Central memory CD4-positive, alpha-beta T cell (primary cell): ENCODE measurements at regions not wholly inside any gene's neighbourhood (a gene's known extent, or its start where the extent isn't known, plus 50 kb on each side); places are given as distances from the start of the nearest gene placed in this dataset.
"Not testable (repeated sequence)": the region's sequence is repeated elsewhere in the genome, so short reads cannot be mapped to it uniquely, and the experiment has no call there.

Experiments used
- DNase-seq: peaks from one replicate; pipeline ENCODE4 v3.0.0; 2022

DNA sequence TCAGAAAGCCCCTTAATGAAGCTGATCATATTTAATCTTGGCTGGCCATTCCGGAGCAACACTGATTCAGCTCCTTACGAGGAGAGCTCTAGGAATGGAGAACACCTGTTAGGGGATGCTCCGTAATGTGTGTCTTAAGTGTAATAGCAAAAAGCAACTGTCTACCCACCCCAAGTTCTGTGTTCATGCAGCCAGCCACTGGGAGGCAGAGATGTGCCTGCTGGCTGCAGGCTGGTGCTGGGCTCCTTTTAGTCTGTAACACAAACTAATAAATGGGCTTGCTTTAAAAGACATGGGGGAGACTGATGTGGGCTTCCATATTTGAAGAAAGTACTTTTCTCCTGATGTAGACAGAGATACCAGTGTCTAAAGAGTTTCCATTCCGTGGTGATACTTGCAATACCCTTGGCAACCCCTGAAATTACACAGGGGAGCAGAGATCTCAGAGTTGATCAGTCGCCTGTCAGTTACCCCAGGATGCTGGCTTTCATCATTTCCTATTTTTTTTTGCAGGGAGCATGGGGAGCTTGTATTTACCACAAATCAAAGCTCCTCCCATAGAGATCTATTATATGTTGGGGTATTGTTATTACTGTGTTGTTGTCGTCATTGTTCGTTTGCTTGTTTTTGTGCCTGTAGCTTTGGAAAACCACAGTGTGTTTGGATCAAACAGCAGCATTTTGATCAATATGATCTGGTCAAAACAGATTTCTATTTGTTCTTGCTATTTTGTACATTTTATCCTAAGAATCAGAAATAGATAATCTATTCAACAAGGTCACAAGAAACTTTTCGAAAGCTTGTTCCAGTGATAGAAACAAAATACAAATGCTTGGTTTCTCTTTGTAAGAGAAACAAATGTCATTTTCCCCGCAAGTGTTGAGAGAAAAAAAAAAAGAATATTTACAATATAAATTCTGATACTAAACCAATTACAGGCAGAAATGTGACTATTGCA, 65.8 kb downstream of the MTX3 start:
- no peak for DNase-seq

DNA sequence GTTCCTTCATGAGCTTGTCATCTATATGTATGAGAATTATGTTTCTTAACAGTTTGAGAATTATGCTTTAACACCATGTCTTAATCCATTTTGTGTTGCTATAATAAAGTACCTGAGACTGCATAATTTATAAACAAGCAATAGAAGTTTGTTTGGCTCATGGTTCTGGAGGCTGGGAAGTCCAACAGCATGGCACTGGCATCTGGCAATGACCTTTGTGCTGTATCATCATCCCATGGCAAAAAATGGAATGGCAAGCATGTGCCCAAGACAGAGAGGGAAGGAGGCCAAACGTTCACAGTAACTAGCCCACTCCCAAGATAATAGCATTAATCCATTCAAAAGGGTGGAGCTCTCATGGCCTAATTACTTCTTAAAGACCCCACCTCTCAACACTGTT, 67.6 kb downstream of the MTX3 start:
- DNase-seq = no peak

DNA sequence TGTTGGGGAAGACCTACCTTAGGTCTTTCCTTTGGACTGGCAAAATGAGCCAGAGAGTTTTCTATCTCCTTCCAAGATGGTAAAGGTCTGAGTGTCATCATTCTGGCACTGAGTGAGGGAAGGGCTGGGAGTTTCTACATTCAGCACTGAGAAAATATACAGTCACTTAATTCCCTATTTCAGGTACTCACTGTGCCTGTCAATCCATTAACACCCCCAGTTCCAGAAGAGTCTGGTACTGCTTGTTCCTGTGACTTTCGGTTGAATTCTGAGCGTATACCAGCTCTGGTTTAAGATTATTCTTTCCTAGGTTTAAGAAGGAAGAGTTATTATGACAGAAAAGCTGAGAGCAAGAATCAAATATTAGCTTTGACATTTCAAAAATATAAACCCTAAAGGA, 68.4 kb downstream of the MTX3 start:
- no peak for DNase-seq

DNA sequence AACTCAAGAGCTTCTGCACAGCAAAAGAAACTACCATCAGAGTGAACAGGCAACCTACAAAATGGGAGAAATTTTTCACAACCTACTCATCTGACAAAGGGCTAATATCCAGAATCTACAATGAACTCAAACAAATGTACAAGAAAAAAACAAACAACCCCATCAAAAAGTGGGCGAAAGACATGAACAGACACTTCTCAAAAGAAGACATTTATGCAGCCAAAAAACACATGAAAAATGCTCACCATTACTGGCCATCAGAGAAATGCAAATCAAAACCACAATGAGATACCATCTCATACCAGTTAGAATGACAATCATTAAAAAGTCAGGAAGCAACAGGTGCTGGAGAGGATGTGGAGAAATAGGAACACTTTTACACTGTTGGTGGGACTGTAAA, 83.6 kb downstream of the MTX3 start:
- not testable (repeated sequence) for DNase-seq

DNA sequence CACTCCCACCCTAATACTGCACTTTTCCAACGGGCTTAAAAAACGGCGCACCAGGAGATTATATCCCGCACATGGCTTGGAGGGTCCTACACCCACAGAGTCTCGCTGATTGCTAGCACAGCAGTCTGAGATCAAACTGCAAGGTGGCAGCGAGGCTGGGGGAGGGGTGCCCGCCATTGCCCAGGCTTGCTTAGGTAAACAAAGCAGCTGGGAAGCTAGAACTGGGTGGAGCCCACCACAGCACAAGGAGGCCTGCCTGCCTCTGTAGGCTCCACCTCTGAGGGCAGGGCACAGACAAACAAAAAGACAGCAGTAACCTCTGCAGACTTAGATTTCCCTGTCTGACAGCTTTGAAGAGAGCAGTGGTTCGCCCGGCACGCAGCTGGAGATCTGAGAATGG, 88.5 kb downstream of the MTX3 start:
- DNase-seq = not testable (repeated sequence)

DNA sequence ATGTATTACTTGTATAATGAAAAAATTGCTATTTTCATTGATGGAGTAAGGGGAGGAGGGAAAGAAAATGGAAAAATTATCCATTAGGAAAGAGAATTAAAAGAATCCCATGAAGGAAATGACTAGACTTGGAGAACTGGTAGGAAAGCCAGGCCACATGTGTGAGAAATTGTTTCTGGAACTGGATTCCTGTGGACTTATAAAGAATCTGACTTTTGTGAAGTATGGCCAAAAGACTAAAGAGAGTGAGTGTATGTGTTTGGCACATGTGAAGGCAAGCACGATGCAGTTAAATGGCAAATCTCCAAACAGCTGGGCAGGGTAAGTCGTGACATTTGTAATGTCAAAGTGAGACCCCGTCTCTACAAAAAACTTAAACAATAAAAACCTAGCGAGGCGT, 89.4 kb downstream of the MTX3 start:
- DNase-seq = no peak

DNA sequence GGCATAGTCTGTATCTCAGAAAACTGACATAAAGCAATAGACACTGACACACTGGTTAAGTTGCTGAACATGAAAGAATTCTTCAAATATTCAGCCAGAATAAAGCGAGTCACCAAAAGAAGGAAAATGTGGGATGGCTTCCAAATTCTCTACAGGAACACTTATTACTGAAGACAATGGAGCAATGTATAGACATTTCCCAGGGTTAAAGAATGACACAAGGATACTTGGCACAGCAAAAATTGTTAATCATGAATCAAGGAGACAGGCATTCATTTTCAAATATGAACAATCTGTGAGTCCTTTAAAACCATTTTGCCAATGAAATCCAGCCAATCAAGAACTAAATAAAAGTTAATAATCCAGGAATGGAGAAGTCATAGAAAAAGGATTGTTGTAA, 92.5 kb downstream of the MTX3 start:
- no peak for DNase-seq

DNA sequence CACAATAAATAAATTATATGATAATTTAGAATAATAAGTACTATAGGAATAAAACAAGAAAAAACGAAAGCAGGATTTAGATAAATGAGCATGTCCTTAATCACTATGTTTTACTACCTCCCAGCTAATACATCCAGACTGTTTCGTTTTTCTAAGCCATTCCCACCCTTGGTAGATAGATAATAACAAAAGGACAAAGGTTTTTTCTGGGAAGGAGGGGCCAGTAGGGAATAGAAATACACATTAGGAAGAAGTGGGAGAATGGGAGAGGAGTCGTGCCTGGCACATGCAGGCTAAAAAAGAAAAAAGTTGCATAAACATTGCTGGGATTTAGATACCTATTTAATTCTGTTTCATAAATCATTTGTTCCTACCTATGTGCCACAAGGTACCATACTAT, 97.1 kb downstream of the MTX3 start:
- no peak for DNase-seq

DNA sequence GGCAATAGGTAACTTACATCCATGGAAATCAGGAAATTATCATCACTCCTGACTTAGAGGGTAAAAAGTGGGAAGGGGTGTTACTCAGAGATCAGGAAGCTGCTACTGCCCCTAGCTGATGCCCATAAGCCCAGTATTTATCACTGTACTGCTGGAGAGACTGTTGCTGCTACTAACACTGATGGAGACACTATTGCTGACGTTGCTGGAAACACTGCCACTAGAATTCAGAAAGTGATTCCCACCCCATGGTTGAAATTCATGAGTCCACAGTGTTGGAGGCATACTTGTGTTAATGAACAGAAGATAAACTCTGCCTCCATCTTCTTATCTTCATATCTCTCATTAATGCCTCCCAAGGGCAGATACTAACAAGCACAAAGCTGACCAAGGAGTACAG, 97.6 kb downstream of the MTX3 start:
- no peak for DNase-seq

DNA sequence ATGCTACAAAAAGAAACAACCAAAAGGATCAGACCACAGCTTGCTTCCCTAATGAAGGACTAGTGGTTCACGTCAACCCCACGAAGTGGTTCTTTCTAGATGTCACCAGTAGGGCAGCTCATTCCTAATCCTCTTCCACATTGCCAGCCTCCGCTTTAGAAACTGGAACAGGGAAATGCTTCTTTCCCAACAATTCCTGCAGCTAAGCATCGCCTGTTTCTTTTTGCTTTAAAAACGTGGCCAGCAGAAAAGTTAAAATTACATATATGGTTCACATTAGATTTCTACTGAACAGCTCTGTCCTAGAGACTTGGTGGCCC, 100.2 kb downstream of the MTX3 start:
- DNase-seq = no peak

DNA sequence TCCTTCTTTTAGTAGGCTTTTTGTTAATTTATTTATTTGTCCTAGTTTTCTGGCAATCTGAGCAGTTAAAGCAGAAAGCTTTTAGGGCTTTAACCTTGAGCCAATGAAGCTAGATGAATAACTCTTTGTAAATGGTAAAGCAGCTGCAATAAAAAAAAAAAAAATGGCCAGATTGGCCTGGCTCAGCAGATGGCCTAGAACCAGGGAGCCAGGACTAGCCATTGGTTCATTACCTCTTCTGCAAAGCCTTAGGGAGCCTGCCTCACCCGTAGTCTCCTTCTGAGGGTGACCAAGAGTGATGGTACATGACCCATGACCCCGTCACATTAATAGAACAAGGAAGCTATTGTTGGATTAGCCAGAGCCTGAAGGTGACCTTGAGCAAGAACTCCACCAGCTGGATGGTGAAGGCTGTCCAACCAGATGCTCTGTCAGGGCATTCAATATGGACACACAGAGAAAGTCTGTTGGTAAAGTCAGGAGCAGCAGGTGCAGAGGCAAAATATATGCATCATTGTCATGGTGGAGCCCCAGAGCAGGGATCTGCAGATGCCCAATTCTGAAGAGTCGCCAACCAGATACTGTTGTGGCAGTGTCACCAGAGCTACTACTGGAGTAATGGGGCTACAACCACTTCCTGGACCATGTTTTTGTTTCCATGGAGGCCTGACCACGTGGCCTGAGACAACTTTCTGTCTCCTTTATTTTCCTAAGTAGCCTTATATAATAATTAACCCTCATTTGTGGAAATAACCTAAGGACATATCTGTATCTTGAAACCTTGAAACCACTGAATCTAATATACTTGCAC, 100.7 kb downstream of the MTX3 start:
- DNase-seq = no peak

DNA sequence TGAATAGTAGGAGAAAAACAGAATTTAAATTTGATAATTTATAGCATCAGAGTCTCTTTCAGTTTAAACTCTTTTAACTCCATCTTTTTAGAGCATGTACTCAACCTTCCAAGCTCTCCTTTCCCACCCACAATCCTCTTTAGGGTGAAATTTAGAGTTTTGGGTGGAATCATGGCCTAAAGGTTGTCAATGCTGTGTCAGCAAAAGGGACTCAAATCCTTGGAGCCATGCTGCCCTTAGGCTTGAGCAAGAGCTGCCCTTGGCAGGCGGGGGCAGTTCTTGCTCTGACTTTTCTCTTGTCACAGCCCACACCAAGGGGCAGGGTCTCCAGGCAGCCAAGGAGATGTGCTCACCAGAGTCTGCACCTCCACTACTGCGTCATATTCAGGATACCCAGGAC, 102.4 kb downstream of the MTX3 start:
- DNase-seq = no peak

DNA sequence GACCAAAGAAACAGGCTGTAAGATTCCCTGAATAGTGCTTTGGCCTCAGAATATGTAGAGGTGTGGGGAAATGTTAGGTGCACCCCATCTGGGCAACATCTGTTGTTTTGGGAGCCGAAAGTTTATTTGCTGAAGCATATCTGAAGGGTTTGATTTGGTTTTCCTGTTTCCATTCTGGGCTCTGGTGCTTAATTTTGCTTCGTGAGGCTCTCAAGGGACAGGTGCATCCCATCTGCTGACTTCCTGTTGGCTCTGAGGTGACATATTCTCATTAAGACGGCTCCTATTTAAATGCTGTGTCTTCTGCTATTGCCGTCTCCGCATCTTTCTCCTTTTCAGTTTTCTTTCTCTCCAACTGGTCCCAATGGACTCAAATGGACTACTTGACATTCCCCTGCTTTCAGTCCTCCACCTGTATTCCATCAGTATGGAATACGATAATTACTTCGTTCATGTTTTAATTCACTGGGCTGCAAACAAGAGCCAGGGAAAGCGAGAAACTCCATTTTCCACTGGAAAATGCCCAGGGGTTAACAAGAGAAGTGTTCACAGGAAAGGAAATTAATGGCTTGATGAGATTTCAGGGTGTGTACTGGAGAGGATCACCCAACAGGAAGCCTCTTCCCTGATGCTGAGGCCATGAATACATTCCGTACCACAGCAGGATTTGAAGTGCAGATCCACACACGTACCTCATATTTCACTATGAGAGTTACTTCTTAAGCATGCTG, 104.0 kb downstream of the MTX3 start:
- no peak for DNase-seq

DNA sequence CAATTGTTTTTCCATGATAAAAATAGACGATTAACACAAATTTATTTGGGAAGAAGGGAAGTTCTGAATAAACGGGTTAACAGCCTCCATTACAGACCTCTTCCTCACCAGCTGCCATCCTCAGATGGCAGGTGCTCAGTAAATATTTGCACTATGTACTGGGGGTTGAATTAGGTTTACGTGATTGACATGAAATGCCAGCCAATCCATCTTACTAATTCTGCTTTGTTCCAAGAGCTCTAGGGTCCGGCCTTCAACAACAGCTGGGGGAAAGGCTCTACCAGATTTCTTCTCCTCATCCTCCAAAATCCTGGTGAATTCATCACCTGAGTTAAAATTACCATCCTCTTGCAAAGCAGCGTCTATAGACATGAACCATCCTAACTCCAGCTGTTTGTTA, 104.6 kb downstream of the MTX3 start:
- DNase-seq = no peak

DNA sequence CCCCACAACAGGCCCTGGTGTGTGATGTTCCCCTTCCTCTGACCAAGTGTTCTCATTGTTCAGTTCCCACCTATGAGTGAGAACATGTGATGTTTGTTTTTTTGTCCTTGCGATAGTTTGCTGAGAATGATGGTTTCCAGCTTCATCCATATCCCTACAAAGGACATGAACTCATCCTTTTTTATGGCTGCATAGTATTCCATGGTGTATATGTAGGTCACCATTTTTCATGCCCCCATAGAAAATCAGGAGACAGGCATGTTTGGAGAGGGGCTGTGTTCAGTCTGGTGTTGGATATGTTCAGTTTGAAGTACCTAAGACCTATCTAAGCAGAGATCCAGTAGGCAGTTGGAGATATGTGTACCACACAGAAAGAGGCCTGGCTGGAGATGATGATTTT, 111.2 kb downstream of the MTX3 start:
- DNase-seq = not testable (repeated sequence)

DNA sequence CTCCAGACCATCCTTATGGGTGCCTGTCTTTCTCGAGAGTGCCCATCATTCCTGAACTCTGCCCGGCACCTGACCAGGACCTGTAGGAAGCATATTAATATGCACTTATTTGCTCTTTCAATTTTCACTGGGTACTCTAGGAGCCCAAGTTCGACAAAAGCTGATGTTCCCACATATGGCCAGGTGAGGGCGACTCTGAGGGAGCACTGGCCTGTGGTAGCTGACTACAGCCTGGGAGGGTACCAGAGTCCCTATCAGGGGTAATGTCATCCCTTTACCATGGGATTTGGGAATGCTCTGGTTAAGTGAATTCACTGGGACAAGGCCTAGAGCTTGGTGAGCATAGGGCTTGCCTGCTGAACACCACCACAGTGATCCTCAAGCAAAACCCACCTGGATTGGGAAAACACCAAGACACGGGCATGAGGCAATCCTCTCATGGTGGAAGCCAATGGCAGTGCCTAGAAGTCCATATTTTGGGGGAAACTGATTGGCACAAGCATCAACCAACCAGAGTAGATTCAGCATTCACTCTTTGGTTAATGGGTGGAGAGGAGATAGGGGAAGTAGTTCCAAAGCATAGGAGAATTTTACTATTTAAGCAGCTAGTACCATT, 112.2 kb downstream of the MTX3 start:
- DNase-seq = no peak

DNA sequence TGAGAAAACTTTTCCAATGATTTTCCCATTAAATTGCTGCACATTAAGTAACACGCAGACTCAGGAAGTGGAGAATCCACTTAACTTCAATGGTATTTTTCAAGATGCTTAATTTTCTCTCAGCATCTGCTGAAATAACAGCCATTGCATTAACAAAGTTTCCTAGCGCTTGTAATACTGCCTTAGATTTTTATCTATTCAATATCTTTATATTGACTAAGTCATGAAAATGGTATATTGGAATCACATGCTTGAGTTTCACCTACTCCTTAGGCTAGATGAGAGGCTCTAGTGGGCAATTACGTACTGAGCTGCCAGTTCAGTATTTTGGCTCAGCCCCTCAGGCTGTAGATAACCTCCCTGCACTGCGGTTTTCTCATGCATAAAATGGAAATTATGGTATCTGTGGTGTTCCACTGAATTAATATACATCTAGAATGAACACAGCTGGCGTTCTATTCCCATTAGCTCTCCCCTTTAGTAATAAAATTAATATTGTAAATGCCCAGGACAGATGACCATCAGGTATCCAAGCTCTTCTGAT, 112.9 kb downstream of the MTX3 start:
- DNase-seq = no peak

DNA sequence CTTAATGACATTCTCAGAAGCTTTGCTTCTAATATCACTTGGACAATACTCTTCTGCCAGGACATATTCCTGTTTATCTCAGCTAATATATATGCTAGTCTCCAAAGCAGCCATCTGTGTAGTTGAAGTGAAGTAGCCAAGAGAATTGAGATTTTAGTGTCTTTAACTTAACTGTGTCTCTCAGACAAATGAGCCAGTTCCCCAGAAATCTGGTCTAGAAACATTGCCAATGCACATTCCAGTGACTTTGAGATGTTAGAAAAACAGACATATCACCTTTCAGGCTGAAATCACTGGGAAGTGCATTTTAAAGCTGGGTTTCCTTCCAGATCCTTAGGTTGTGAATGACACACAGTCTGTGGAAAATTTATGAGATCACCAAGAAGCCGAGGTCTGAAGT, 114.6 kb downstream of the MTX3 start:
- no peak for DNase-seq

DNA sequence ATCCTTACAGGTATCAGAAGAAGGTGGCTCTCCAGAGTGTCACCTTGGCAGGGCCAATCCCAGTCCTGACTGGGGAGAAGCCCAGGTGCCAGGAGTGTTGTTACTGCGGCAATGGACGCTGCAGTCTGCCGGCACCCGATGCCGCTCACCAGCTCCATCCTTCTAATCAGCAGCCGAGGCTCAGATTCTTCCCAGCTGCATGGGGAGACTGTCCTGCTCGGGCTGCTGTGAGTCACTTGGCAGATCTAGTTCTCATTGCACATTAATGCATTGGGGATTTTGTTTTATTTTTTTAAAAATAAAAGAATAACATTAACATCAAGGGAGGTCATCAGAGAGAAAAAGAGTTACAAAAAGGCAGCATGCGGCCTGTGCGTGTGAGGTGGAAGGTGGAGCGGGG, 115.8 kb downstream of the MTX3 start:
- DNase-seq = no peak

DNA sequence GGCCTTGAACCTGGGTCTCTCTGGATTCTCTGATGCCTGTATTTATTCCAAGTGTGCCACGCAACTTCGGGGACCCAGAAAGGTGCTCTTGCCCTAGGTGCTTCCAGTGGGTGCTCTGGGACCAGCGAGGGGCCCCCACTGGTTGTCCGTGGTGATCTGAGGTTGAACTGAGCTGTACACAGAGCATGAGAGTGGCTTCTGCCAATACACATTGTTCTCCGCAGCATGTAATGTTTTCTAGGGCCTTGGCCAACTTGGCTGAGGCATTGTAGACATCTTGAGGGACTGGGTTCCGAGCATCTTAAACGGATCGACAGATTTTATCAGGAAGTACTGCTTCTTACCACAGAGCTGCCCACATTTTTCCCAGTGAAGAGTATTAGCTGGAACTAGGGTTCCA, 117.9 kb downstream of the MTX3 start:
- no peak for DNase-seq

DNA sequence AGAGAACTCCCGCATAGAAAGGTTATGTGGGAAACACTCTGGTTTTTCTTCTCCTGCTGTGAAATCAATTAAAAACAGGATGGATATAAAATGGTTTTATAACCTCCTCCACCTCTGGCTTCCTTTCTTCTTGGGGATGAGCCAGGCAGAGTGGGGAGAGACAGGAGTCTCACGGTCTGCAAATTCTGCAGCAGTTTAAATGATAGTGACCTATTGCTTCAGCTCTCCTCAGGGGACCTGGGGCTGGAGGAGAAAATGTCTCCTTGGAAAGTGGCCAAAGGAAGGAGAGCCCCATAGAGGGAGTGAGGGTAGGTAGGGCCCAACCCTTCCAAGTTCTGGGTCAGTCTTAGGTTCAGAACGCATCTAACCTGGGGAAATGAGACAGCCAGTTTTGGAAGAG, 118.8 kb downstream of the MTX3 start:
- DNase-seq = no peak

DNA sequence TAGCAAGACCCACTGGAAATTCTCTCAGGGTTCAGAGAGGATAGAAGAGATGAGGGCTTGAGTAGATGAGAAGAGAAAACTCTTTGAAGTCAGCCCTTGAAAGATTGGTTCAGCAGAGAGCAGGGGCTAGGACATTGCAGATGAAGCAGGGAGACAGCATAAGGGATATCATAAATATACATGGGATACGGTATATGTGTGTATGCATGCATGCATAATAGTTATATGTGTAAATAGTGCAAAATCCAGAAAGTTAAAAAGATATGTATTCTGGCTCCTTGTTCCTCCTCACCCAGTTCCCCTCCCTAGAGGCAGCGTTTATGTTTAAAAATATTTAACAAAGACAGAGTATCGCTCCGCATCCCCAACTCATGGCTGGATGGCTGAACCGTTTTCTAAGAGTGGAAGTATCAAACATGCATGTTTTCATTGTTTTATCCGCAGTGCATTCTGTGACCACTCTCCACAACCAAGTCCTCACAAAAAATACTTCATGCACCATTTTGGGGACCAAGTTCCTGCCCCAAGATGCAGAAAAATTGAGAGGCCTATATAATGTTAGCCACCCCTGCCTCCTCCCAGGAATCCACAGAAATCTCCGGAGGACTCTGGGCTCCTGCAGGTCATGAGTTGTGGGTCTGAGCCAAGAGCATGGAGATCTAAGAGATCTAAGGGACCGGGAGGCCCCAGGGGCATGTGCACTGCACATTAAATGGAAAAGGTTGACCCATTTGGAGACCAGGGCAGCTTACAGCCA, 119.5 kb downstream of the MTX3 start:
- DNase-seq = no peak
